Testis (tissue), 2 donors: ENCODE measurements at regions not wholly inside any gene's neighbourhood (a gene's known extent, or its start where the extent isn't known, plus 50 kb on each side); places are given as distances from the start of the nearest gene placed in this dataset.

ENCODE experiments used
- POLR2A ChIP-seq: fragments of 450-650 bp; IDR thresholded peaks from one replicate; pipeline ENCODE4 v1.6.1; 2017; ENCODE audit warnings: antibody characterized with exemption, mild to moderate bottlenecking, moderate library complexity
- TF ChIP-seq, protein P1 (sequence below), 3 experiments: fragments of 450-650 bp in 2 of 3; fragments of 200-600 bp in 1 of 3; sonication (generic) in 1 of 3; IDR thresholded peaks; one replicate each; pipeline ENCODE4 v1.5.1; 2016 to 2019; ENCODE audit warnings: antibody characterized with exemption in 3 of 3, mild to moderate bottlenecking in 2 of 3, moderate library complexity in 1 of 3

DNA sequence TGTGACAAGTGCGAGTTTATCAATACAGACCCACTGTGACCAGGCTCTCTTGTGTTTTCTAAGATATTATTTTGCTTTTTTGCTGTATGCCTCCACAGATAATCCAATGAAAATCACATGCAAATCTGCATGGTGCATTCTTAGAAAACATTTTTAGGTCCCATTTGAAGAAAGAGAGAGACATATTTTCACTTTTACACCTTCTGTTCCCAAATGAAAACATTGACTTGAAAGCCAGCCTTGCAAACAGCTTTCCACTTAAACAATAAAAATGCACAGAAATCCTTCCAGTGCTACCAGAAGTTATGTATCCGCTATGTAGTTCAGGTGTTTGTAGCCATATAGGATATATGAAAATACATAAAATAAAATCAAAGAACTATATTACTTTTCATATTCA, 618.0 kb downstream of the CDH26 start:
- TF ChIP-seq, protein P1, sequence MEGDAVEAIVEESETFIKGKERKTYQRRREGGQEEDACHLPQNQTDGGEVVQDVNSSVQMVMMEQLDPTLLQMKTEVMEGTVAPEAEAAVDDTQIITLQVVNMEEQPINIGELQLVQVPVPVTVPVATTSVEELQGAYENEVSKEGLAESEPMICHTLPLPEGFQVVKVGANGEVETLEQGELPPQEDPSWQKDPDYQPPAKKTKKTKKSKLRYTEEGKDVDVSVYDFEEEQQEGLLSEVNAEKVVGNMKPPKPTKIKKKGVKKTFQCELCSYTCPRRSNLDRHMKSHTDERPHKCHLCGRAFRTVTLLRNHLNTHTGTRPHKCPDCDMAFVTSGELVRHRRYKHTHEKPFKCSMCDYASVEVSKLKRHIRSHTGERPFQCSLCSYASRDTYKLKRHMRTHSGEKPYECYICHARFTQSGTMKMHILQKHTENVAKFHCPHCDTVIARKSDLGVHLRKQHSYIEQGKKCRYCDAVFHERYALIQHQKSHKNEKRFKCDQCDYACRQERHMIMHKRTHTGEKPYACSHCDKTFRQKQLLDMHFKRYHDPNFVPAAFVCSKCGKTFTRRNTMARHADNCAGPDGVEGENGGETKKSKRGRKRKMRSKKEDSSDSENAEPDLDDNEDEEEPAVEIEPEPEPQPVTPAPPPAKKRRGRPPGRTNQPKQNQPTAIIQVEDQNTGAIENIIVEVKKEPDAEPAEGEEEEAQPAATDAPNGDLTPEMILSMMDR (IDR thresholded peaks at IDR 0.05) = no peak
- no peak for TF ChIP-seq POLR2A
